Mammary epithelial cell (primary cell): ENCODE measurements at regions not wholly inside any gene's neighbourhood (a gene's known extent, or its start where the extent isn't known, plus 50 kb on each side); places are given as distances from the start of the nearest gene placed in this dataset.

Source experiments
- CTCF ChIP-seq, 2 donors: IDR thresholded peaks in 1 of 2; conservative IDR thresholded peaks in 1 of 2; 2 replicates each; pipeline ENCODE4 v1.5.1; 2011 to 2012; ENCODE audit warnings: inconsistent platforms in 2 of 2, low read length in 2 of 2, mild to moderate bottlenecking in 2 of 2, control low read depth in 1 of 2, low read depth in 1 of 2; ENCODE audit not compliant: insufficient read depth in 1 of 2; ENCODE audit errors: extremely low read depth in 1 of 2
- EZH2 ChIP-seq: IDR thresholded peaks from 2 replicates; pipeline ENCODE4 v1.6.1; 2012; ENCODE audit warnings: low read length, inconsistent platforms, borderline replicate concordance

- no peak for TF ChIP-seq CTCF (conservative IDR thresholded peaks at IDR 0.05 in 1 of 2, IDR thresholded peaks at IDR 0.05 in 1 of 2; ENCODE audit: extremely low read depth in 1 of 2, insufficient read depth in 1 of 2, low read depth in 1 of 2, low read length in 2 of 2)
- TF ChIP-seq EZH2, result no peak
Measured at GRCh38 chr2:22596306-22596705, 788.7 kb upstream of the KLHL29 start.
